ENCODE measurements at regions not wholly inside any gene's neighbourhood (a gene's known extent, or its start where the extent isn't known, plus 50 kb on each side); places are given as distances from the start of the nearest gene placed in this dataset.
A peak's percentile ranks its signal among the peaks of the same experiment; 100 is the strongest.

GRCh38 chr3:43187836-43188479 lies 82.1 kb upstream of the POMGNT2 start:
- POLR2A ChIA-PET: no interaction called here
- no peak for TF ChIP-seq CTCF (IDR thresholded peaks at IDR 0.05; ENCODE audit: insufficient read depth, low read length, missing control alignments)
- CTCF ChIA-PET: no interaction called here
- no peak overlapping the region for H3K4me3 ChIP-seq (ENCODE audit: low read depth, low read length)
- no peak for DNase-seq (ENCODE audit: low read depth, low spot score)

GRCh38 chr3:43185983-43186314 lies 80.1 kb upstream of the POMGNT2 start:
- DNase-seq (ENCODE audit: low read depth, low spot score): no peak
- CTCF ChIA-PET: interaction anchor here (1.0 to 1.7 kb wide), 3 partner anchors 11 to 317 kb away, joined by 3 to 5 read pairs (median 3); no protein-coding TSS in a partner anchor
- POLR2A ChIA-PET: no interaction called here
- H3K4me3 ChIP-seq (ENCODE audit: low read depth, low read length): no peak overlapping the region
- no peak for TF ChIP-seq CTCF (IDR thresholded peaks at IDR 0.05; ENCODE audit: insufficient read depth, low read length, missing control alignments)

GRCh38 chr3:43185274-43185982 lies 79.5 kb upstream of the POMGNT2 start:
- ChIA-PET POLR2A (no interaction called here), CTCF (interaction anchor here (1.4 to 1.7 kb wide), 2 partner anchors 11 to 318 kb away, joined by 3 to 5 read pairs; no protein-coding TSS in a partner anchor)
- peak; percentile 70 for DNase-seq (ENCODE audit: low read depth, low spot score)
- no peak for TF ChIP-seq CTCF (IDR thresholded peaks at IDR 0.05; ENCODE audit: insufficient read depth, low read length, missing control alignments)
- H3K4me3 ChIP-seq (ENCODE audit: low read depth, low read length): no peak overlapping the region

- DNase-seq (ENCODE audit: low read depth, low spot score): no peak
- TF ChIP-seq CTCF (IDR thresholded peaks at IDR 0.05; ENCODE audit: insufficient read depth, low read length, missing control alignments): no peak
- no peak overlapping the region for H3K4me3 ChIP-seq (ENCODE audit: low read depth, low read length)
- POLR2A ChIA-PET: no interaction called here
- CTCF ChIA-PET: interaction anchor here (1.1 to 1.2 kb wide), 2 partner anchors 21 to 314 kb away, joined by 3 read pairs; no protein-coding TSS in a partner anchor
These were observed 77.6 kb upstream of the POMGNT2 start for GRCh38 chr3:43183456-43183855.

- H3K4me3 ChIP-seq (ENCODE audit: low read depth, low read length): no peak overlapping the region
- POLR2A ChIA-PET: no interaction called here
- no peak for DNase-seq (ENCODE audit: low read depth, low spot score)
- TF ChIP-seq CTCF (IDR thresholded peaks at IDR 0.05; ENCODE audit: insufficient read depth, low read length, missing control alignments): no peak
- CTCF ChIA-PET: no interaction called here
These were observed 75.4 kb upstream of the POMGNT2 start for GRCh38 chr3:43181202-43181821.

GRCh38 chr3:43180694-43181093 lies 74.8 kb upstream of the POMGNT2 start:
- no peak overlapping the region for H3K4me3 ChIP-seq (ENCODE audit: low read depth, low read length)
- no peak for TF ChIP-seq CTCF (IDR thresholded peaks at IDR 0.05; ENCODE audit: insufficient read depth, low read length, missing control alignments)
- CTCF ChIA-PET: interaction anchor here (1.0 to 1.9 kb wide), 4 partner anchors 8 to 25 kb away, joined by 3 to 9 read pairs (median 5); no protein-coding TSS in a partner anchor

More at GRCh38 chr3:43180694-43181093, 74.8 kb upstream of the POMGNT2 start:
- no peak for DNase-seq (ENCODE audit: low read depth, low spot score)
- POLR2A ChIA-PET: interaction anchor here (1.1 to 1.6 kb wide), 3 partner anchors 10 to 15 kb away, joined by 3 to 10 read pairs (median 4); no protein-coding TSS in a partner anchor

Data from AG04449 (cell line).